ENCODE measurements at regions not wholly inside any gene's neighbourhood (a gene's known extent, or its start where the extent isn't known, plus 50 kb on each side); places are given as distances from the start of the nearest gene placed in this dataset.
"Not testable (repeated sequence)": the region's sequence is repeated elsewhere in the genome, so short reads cannot be mapped to it uniquely, and the experiment has no call there.

DNA sequence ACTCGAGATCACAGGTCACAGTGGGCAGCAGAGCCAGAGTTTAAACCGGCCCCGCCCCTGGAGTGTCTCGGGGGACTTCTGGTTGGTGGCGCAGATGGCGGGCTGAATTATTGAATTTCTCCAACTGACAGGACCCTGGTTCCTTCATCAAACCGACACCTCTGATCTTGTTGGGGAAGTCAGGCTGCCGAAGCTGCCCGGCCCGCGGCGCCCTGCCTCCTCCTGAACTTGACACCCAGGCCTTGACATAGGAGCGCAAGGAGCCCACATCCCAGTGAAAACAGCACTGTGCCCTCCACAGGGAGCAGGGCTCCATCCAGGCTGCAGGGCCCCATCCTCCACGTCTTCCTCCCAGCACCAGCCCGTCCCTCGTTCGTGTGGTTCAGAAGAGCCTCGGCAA lies 105.2 kb downstream of the OLFM1 start:
- Histone ChIP-seq H3K36me3 (ENCODE audit: control insufficient read depth, insufficient read depth, low read length) (no peaks in the 10 kb centered on the region), H3K27ac (ENCODE audit: low read length) (no peak overlapping the region), H3K9me3 (ENCODE audit: control insufficient read depth, insufficient read depth, low read depth, low read length) (no peaks in the 10 kb centered on the region), H3K4me3 (ENCODE audit: low read depth in 2 of 2, low read length in 2 of 2) (no peak overlapping the region), H3K27me3 (ENCODE audit: control insufficient read depth, insufficient read depth, low read length) (no peaks in the 10 kb centered on the region; the same call in 1 of the 2 replicates), H3K4me1 (ENCODE audit: control insufficient read depth, insufficient read depth, low read length) (no peaks in the 10 kb centered on the region)
- ChIA-PET CTCF (no interaction called here), POLR2A (no interaction called here)
- ATAC-seq (no peak), DNase-seq (ENCODE audit: low read depth, low spot score) (no peak)
- BruUV-seq (replicated peaks): no TSS peak
- TF ChIP-seq SIN3A (IDR thresholded peaks at IDR 0.05; ENCODE audit: borderline replicate concordance, insufficient read depth, low read depth, low read length) (no peak), TCF7L2 (IDR thresholded peaks at IDR 0.05; ENCODE audit: low read depth, low read length) (no peak), CTCF (IDR thresholded peaks at IDR 0.05) (no peak), POLR2AphosphoS5 (IDR thresholded peaks at IDR 0.05; ENCODE audit: low read depth, low read length) (no peak)
- TF ChIP-seq, protein P1, sequence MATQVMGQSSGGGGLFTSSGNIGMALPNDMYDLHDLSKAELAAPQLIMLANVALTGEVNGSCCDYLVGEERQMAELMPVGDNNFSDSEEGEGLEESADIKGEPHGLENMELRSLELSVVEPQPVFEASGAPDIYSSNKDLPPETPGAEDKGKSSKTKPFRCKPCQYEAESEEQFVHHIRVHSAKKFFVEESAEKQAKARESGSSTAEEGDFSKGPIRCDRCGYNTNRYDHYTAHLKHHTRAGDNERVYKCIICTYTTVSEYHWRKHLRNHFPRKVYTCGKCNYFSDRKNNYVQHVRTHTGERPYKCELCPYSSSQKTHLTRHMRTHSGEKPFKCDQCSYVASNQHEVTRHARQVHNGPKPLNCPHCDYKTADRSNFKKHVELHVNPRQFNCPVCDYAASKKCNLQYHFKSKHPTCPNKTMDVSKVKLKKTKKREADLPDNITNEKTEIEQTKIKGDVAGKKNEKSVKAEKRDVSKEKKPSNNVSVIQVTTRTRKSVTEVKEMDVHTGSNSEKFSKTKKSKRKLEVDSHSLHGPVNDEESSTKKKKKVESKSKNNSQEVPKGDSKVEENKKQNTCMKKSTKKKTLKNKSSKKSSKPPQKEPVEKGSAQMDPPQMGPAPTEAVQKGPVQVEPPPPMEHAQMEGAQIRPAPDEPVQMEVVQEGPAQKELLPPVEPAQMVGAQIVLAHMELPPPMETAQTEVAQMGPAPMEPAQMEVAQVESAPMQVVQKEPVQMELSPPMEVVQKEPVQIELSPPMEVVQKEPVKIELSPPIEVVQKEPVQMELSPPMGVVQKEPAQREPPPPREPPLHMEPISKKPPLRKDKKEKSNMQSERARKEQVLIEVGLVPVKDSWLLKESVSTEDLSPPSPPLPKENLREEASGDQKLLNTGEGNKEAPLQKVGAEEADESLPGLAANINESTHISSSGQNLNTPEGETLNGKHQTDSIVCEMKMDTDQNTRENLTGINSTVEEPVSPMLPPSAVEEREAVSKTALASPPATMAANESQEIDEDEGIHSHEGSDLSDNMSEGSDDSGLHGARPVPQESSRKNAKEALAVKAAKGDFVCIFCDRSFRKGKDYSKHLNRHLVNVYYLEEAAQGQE (IDR thresholded peaks at IDR 0.05; ENCODE audit: insufficient read depth in 1 of 2, low read depth in 2 of 2, low read length in 1 of 2): no peak
- in situ Hi-C loops (cut with HindIII; ENCODE audit: low pct_unique_long_range_greater_than_20kb, low sequenced_read_pairs): no loop called here
- intact Hi-C loops (cut with micrococcal nuclease; ENCODE audit: unreplicated experiment): no loop called here

DNA sequence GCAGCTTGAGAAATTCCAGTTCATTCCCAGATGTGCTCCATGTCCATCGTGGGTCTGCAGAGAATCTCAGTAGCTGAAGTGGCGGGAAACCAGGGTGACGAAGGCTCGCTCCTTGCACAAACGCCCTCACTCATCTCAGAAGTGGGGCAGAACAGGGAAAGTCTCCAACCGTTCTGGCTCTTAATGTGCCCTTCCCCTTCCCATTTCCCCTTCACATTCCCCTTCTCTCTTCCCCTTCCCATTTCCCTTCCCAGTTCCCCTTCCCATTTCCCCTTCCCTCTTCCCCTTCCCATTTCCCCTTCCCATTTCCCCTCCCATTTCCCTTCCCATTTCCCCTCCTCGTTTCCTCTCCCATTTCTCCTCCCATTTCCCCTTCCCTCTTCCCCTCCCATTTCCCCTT lies 108.5 kb downstream of the OLFM1 start:
- H3K9me3 ChIP-seq (ENCODE audit: control insufficient read depth, insufficient read depth, low read depth, low read length); CTCF ChIA-PET; H3K27me3 ChIP-seq (ENCODE audit: control insufficient read depth, insufficient read depth, low read length); H3K4me3 ChIP-seq (ENCODE audit: low read depth in 2 of 2, low read length in 2 of 2); in situ Hi-C loops (cut with HindIII; ENCODE audit: low pct_unique_long_range_greater_than_20kb, low sequenced_read_pairs); intact Hi-C loops (cut with micrococcal nuclease; ENCODE audit: unreplicated experiment); H3K36me3 ChIP-seq (ENCODE audit: control insufficient read depth, insufficient read depth, low read length); H3K4me1 ChIP-seq (ENCODE audit: control insufficient read depth, insufficient read depth, low read length); POLR2A ChIA-PET; ATAC-seq; BruUV-seq (replicated peaks); DNase-seq (ENCODE audit: low read depth, low spot score); H3K27ac ChIP-seq (ENCODE audit: low read length): not testable (repeated sequence)

DNA sequence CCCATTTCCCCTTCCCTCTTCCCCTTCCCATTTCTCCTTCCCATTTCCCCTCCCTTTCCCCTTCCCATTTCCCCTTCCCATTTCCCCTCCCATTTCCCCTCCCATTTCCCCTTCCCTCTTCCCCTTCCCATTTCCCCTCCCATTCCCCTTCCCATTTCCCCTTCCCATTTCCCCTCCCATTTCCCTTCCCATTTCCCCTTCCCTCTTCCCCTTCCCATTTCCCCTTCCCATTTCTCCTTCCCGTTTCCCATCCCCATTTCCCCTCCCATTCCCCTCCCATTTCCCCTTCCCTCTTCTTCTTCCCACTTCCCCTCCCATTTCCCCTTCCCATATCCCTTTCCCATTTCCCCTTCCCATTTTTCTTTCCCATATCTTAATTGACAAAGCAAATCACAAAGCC lies 109.0 kb downstream of the OLFM1 start:
- TF ChIP-seq POLR2AphosphoS5 (IDR thresholded peaks at IDR 0.05; ENCODE audit: low read depth, low read length): no peak
- TF ChIP-seq SIN3A (IDR thresholded peaks at IDR 0.05; ENCODE audit: borderline replicate concordance, insufficient read depth, low read depth, low read length): no peak
- TF ChIP-seq, protein P1 (IDR thresholded peaks at IDR 0.05; ENCODE audit: insufficient read depth in 1 of 2, low read depth in 2 of 2, low read length in 1 of 2): no peak
- POLR2A ChIA-PET: no interaction called here

More for the DNA sequence above, 109.0 kb downstream of the OLFM1 start:
- BruUV-seq (replicated peaks): no TSS peak
- Histone ChIP-seq H3K27ac (ENCODE audit: low read length) (no peak overlapping the region), H3K9me3 (ENCODE audit: control insufficient read depth, insufficient read depth, low read depth, low read length) (no peaks in the 10 kb centered on the region), H3K4me3 (ENCODE audit: low read depth in 2 of 2, low read length in 2 of 2) (no peak overlapping the region), H3K36me3 (ENCODE audit: control insufficient read depth, insufficient read depth, low read length) (no peaks in the 10 kb centered on the region), H3K27me3 (ENCODE audit: control insufficient read depth, insufficient read depth, low read length) (no peaks in the 10 kb centered on the region; the same call in 1 of the 2 replicates), H3K4me1 (ENCODE audit: control insufficient read depth, insufficient read depth, low read length) (no peaks in the 10 kb centered on the region)
- intact Hi-C loops (cut with micrococcal nuclease; ENCODE audit: unreplicated experiment) (no loop called here), in situ Hi-C loops (cut with HindIII; ENCODE audit: low pct_unique_long_range_greater_than_20kb, low sequenced_read_pairs) (no loop called here)
- CTCF ChIA-PET: no interaction called here
- no peak for ATAC-seq
- DNase-seq (ENCODE audit: low read depth, low spot score): no peak
